Uterus (tissue), 3 donors: ENCODE measurements at regions not wholly inside any gene's neighbourhood (a gene's known extent, or its start where the extent isn't known, plus 50 kb on each side); places are given as distances from the start of the nearest gene placed in this dataset.

ENCODE experiments used
- DNase-seq, 2 donors: peaks; one replicate each; pipeline ENCODE4 v3.0.0-alpha.2; 2019 to 2020
- H3K27ac ChIP-seq, 2 donors: fragments of 200-600 bp; sonication (generic); 1 replicate in 1 of 2; 2 replicates in 1 of 2; pipeline ENCODE4 v1.5.1; 2016 to 2018
- H3K27me3 ChIP-seq, 2 donors: fragments of 200-600 bp; sonication (generic); one replicate each; pipeline ENCODE4 v1.5.1; 2018 to 2019; ENCODE audit warnings: control low read depth in 1 of 2
- H3K36me3 ChIP-seq, 2 donors: fragments of 200-600 bp; sonication (generic); one replicate each; pipeline ENCODE4 v1.5.1; 2019; ENCODE audit warnings: control low read depth in 1 of 2
- H3K4me1 ChIP-seq, 2 donors: fragments of 200-600 bp; sonication (generic); one replicate each; pipeline ENCODE4 v1.5.1; 2018 to 2019; ENCODE audit warnings: control low read depth in 1 of 2
- H3K4me3 ChIP-seq, 2 donors: fragments of 200-600 bp; sonication (generic); 1 replicate in 1 of 2; 2 replicates in 1 of 2; pipeline ENCODE4 v1.5.1; 2018 to 2019; ENCODE audit warnings: mild to moderate bottlenecking in 1 of 2
- H3K9me3 ChIP-seq, 2 donors: fragments of 200-600 bp; sonication (generic); one replicate each; pipeline ENCODE4 v1.5.1; 2019; ENCODE audit warnings: control low read depth in 1 of 2
- CTCF ChIP-seq, 4 experiments: fragments of 200-600 bp in 2 of 4; fragments of 450-650 bp in 2 of 4; sonication (generic) in 2 of 4; IDR thresholded peaks; one replicate each; pipeline ENCODE4 v1.5.1; 2016 to 2019; ENCODE audit warnings: antibody characterized with exemption in 4 of 4, mild to moderate bottlenecking in 2 of 4, moderate library complexity in 1 of 4
- POLR2A ChIP-seq, 2 donors: fragments of 450-650 bp; IDR thresholded peaks; one replicate each; pipeline ENCODE4 v1.6.1; 2016; ENCODE audit warnings: antibody characterized with exemption in 2 of 2, mild to moderate bottlenecking in 1 of 2, moderate library complexity in 1 of 2
- intact Hi-C: fragments of 100-400 bp; cut with DNase I; formaldehyde crosslinking; loops from one replicate; pipeline ENCODE4 v1.15.1; 2023; ENCODE audit warnings: low total_unique reads
- donor health status: DM: yes; HTN: yes; CAD: no.

GRCh38 chr10:91726355-91726754 is 71.9 kb upstream of the TNKS2 start:
- Histone ChIP-seq H3K27me3 (no peaks in the 10 kb centered on the region), H3K4me1 (no peaks in the 10 kb centered on the region), H3K27ac (no peak overlapping the region), H3K4me3 (no peak overlapping the region), H3K36me3 (no peaks in the 10 kb centered on the region), H3K9me3 (no peaks in the 10 kb centered on the region)
- intact Hi-C loops: no loop called here
- TF ChIP-seq CTCF (IDR thresholded peaks at IDR 0.05): no peak
- no peak for TF ChIP-seq POLR2A (IDR thresholded peaks at IDR 0.05)
- DNase-seq: no peak

GRCh38 chr10:91724933-91725332 is 73.3 kb upstream of the TNKS2 start:
- H3K27ac ChIP-seq: no peak overlapping the region
- TF ChIP-seq POLR2A (IDR thresholded peaks at IDR 0.05): no peak
- no peak for TF ChIP-seq CTCF (IDR thresholded peaks at IDR 0.05)
- H3K4me3 ChIP-seq: no peak overlapping the region
- no peak for DNase-seq
- intact Hi-C loops: no loop called here
- no peaks in the 10 kb centered on the region for H3K4me1 ChIP-seq
- H3K9me3 ChIP-seq: no peaks in the 10 kb centered on the region
- no peaks in the 10 kb centered on the region for H3K36me3 ChIP-seq
- peaks cover 0 to 5% of the 10 kb centered on the region in 2 donors for H3K27me3 ChIP-seq

GRCh38 chr10:91713461-91714072 is 80.7 kb upstream of the PPP1R3C start:
- Histone ChIP-seq H3K36me3 (no peaks in the 10 kb centered on the region), H3K9me3 (no peaks in the 10 kb centered on the region), H3K4me3 (no peak overlapping the region), H3K27me3 (no peaks in the 10 kb centered on the region), H3K4me1 (no peaks in the 10 kb centered on the region), H3K27ac (no peak overlapping the region)
- intact Hi-C loops: no loop called here
- DNase-seq: no peak
- TF ChIP-seq POLR2A (IDR thresholded peaks at IDR 0.05) (no peak), CTCF (IDR thresholded peaks at IDR 0.05) (no peak)

GRCh38 chr10:91711885-91712680 is 79.2 kb upstream of the PPP1R3C start:
- H3K27ac ChIP-seq: no peak overlapping the region
- no peak for DNase-seq

More at GRCh38 chr10:91711885-91712680, 79.2 kb upstream of the PPP1R3C start:
- H3K27me3 ChIP-seq: no peaks in the 10 kb centered on the region
- no peak overlapping the region for H3K4me3 ChIP-seq
- intact Hi-C loops: no loop called here
- H3K4me1 ChIP-seq: no peaks in the 10 kb centered on the region
- no peak for TF ChIP-seq CTCF (IDR thresholded peaks at IDR 0.05)
- no peak for TF ChIP-seq POLR2A (IDR thresholded peaks at IDR 0.05)
- H3K36me3 ChIP-seq: no peaks in the 10 kb centered on the region
- no peaks in the 10 kb centered on the region for H3K9me3 ChIP-seq
